ENCODE measurements at regions not wholly inside any gene's neighbourhood (a gene's known extent, or its start where the extent isn't known, plus 50 kb on each side); places are given as distances from the start of the nearest gene placed in this dataset.
"Not testable (repeated sequence)": the region's sequence is repeated elsewhere in the genome, so short reads cannot be mapped to it uniquely, and the experiment has no call there.

DNA sequence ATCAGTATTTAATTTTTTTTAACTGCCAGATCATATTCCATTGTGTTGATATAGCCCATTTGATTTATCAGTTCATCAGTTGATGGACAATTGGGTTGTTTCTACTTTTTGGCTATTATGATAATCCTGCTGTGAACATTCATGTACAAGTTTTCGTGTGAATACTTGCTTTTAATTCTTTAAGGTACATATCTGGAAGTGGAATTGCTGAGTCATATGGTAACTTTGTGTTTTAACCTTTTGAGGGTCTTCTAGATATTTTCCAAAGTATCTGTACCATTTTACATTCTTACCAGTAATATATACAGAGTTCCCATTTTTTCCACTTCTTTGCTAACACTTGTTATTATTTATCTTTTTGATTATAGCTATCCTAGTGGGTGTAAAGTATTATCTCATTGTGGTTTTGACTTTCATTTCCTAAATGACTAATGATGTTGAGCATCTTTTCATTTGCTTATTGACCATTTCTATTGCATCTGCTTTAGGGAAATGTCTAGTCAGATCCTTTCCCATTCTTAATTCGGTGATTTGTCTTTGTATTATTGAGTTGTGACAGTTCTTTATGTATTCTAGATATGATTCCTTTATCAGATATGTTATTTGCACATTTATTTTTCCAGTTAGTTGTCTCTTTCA, 75.2 kb upstream of the NUDT6 start:
- Histone ChIP-seq H3K27ac (no peak overlapping the region), H3K4me1 (no peaks in the 10 kb centered on the region), H3K9me3 (no peaks in the 10 kb centered on the region), H3K27me3 (ENCODE audit: low read depth) (no peaks in the 10 kb centered on the region), H3K4me3 (no peak overlapping the region), H3K36me3 (no peaks in the 10 kb centered on the region)
- DNase-seq (no peak), ATAC-seq (no peak)
- intact Hi-C loops (cut with DNase I): no loop called here
- TF ChIP-seq, protein P1, sequence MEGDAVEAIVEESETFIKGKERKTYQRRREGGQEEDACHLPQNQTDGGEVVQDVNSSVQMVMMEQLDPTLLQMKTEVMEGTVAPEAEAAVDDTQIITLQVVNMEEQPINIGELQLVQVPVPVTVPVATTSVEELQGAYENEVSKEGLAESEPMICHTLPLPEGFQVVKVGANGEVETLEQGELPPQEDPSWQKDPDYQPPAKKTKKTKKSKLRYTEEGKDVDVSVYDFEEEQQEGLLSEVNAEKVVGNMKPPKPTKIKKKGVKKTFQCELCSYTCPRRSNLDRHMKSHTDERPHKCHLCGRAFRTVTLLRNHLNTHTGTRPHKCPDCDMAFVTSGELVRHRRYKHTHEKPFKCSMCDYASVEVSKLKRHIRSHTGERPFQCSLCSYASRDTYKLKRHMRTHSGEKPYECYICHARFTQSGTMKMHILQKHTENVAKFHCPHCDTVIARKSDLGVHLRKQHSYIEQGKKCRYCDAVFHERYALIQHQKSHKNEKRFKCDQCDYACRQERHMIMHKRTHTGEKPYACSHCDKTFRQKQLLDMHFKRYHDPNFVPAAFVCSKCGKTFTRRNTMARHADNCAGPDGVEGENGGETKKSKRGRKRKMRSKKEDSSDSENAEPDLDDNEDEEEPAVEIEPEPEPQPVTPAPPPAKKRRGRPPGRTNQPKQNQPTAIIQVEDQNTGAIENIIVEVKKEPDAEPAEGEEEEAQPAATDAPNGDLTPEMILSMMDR (IDR thresholded peaks at IDR 0.05): no peak

DNA sequence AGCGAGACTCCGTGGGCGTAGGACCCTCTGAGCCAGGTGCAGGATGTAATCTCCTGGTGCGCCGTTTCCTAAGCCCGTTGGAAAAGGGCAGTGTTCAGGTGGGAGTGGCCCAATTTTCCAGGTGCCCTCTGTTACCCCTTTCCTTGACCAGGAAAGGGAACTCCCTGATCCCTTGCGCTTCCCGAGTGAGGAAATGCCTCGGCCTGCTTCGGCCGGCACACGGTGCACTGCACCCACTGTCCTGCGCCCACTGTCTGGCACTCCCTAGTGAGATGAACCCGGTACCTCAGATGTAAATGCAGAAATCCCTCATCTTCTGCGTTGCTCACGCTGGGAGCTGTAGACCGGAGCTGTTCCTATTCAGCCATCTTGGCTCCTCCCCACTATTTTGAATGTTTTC, 81.7 kb upstream of the NUDT6 start:
- DNase-seq; H3K36me3 ChIP-seq; H3K9me3 ChIP-seq; H3K4me1 ChIP-seq; H3K27ac ChIP-seq; H3K4me3 ChIP-seq; ATAC-seq; intact Hi-C loops (cut with DNase I); H3K27me3 ChIP-seq (ENCODE audit: low read depth): not testable (repeated sequence)

DNA sequence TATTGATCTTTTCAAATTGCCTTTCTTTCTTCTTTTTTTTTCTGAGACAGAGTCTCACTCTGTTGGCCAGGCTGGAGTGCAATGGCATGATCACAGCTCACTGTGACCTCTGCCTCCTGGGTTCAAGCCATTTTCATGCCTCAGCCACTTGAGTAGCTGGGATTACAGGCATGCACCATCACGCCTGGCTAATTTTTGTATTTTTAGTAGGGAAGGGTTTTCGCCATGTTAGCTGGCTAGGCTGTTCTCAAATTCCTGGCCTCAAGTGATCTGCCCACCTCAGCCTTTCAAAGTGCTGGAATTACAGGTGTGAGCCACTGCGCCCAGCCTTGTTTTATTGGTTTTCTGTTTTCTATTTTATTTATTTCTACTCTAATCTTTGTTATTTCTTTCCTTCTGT, 82.7 kb upstream of the NUDT6 start:
- H3K27ac ChIP-seq; DNase-seq; intact Hi-C loops (cut with DNase I); H3K36me3 ChIP-seq; ATAC-seq; H3K27me3 ChIP-seq (ENCODE audit: low read depth); H3K9me3 ChIP-seq; H3K4me1 ChIP-seq; H3K4me3 ChIP-seq: not testable (repeated sequence)

DNA sequence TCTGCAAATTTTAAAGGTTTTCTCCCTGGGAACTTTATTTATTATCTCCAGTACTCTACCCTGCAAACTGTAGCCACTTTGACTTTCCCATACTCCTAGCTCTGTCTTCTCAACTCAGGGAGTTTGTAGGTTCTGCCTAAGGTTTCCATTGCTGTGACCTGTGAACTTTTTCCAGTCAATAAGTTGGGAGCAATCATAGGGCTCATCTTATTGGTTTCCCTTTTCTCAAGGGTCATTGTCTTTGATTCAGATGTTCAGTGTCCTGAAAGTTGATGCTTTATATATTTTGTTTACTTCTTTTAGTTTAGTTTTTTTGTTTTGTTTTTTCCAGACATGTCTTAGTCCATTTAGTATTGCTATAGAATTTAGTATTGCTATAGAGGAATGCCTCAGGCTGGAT, 85.3 kb upstream of the NUDT6 start:
- intact Hi-C loops (cut with DNase I): no loop called here
- H3K4me3 ChIP-seq: no peak overlapping the region
- TF ChIP-seq, protein P1 (IDR thresholded peaks at IDR 0.05): no peak
- H3K9me3 ChIP-seq: no peaks in the 10 kb centered on the region
- no peaks in the 10 kb centered on the region for H3K4me1 ChIP-seq
- H3K27me3 ChIP-seq (ENCODE audit: low read depth): no peaks in the 10 kb centered on the region
- no peak overlapping the region for H3K27ac ChIP-seq
- no peak for DNase-seq
- H3K36me3 ChIP-seq: no peaks in the 10 kb centered on the region
- ATAC-seq: no peak

DNA sequence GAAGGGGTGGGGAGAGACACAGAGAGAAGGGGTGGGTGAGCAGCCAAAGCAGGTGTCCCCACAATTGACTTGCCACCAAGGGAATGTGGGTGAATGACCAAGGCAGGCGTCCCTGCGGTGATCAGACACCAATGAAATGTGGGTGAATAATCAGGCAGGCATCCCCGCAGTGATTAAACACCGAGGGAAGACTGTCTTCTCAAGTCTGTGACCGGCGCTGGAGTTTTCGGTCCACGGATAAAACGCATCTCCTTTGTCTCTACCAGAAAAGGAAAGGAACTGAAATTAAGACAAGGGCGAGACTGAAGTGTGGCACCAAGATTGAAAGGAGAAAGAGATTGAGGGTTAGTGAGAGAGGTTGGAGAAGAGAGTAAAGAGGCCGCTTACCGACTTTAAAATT, 90.0 kb upstream of the NUDT6 start:
- H3K27ac ChIP-seq; H3K4me1 ChIP-seq; intact Hi-C loops (cut with DNase I); DNase-seq; ATAC-seq; H3K36me3 ChIP-seq; H3K27me3 ChIP-seq (ENCODE audit: low read depth); H3K4me3 ChIP-seq; H3K9me3 ChIP-seq: not testable (repeated sequence)

DNA sequence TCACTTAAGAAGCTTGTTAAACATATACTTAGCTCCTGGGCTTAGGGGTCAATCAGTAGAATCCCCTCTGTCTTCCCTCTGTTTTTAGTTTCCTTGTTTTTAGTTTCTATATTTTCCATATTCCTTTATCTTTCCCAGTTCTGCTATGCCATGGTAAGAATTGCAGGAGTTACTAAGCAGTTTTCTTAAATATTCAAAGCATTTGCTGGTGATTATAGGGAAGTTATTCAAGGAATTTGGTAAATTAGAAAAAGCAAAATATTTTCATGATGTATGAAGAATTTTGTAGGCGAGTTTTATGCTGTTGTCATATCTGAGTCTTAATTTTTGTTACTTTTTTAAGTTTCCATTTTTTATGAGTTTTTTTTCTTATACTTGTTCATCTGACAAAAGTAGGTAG, 91.6 kb upstream of the NUDT6 start:
- H3K9me3 ChIP-seq: no peaks in the 10 kb centered on the region
- DNase-seq (no peak), ATAC-seq (no peak)
- no peak overlapping the region for H3K27ac ChIP-seq
- H3K27me3 ChIP-seq (ENCODE audit: low read depth): no peaks in the 10 kb centered on the region
- TF ChIP-seq, protein P1 (IDR thresholded peaks at IDR 0.05): no peak
- intact Hi-C loops (cut with DNase I): no loop called here
- H3K4me3 ChIP-seq: no peak overlapping the region
- peaks cover 7% of the 10 kb centered on the region for H3K4me1 ChIP-seq
- H3K36me3 ChIP-seq: no peaks in the 10 kb centered on the region

DNA sequence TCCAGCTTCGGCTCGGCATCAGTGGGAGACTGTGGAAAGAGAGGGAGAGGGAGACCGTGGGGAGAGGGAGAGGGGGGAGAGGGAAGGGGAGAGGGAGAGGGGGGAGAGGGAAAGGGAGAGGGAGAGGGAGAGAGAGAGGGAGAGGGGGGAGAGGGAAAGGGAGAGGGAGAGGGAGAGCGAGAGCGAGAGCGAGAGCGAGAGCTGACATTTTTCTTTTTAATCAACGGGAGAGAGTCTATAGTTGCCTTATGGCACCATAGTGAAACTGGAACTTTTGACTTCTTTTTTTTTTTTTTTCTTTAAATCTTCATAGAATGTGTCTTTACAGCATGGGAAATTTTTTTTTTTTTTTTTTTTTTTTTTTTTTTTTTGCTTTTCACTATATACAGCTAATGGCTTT, 94.7 kb upstream of the NUDT6 start:
- peaks cover 7% of the 10 kb centered on the region for H3K4me1 ChIP-seq
- H3K4me3 ChIP-seq: no peak overlapping the region
- no peaks in the 10 kb centered on the region for H3K9me3 ChIP-seq
- no peaks in the 10 kb centered on the region for H3K36me3 ChIP-seq
- TF ChIP-seq, protein P1 (IDR thresholded peaks at IDR 0.05): no peak
- intact Hi-C loops (cut with DNase I): no loop called here
- ATAC-seq (no peak), DNase-seq (no peak)
- no peak overlapping the region for H3K27ac ChIP-seq
- no peaks in the 10 kb centered on the region for H3K27me3 ChIP-seq (ENCODE audit: low read depth)

Data from lower lobe of right lung (tissue), 2 donors.